Brain microvascular endothelial cell (primary cell): ENCODE measurements at regions not wholly inside any gene's neighbourhood (a gene's known extent, or its start where the extent isn't known, plus 50 kb on each side); places are given as distances from the start of the nearest gene placed in this dataset.

ENCODE experiments used
- DNase-seq: peaks from one replicate; pipeline ENCODE4 v3.0.0-alpha.2; 2020
- H3K27ac ChIP-seq: fragments of 250-450 bp; sonication (Bioruptor Pico); 2 replicates; pipeline ENCODE4 v1.5.1; 2020; ENCODE audit warnings: mild to moderate bottlenecking, moderate library complexity
- H3K27me3 ChIP-seq: fragments of 250-450 bp; sonication (Bioruptor Pico); replicated peaks from 2 replicates; pipeline ENCODE4 v1.5.1; 2020; ENCODE audit warnings: mild to moderate bottlenecking
- H3K36me3 ChIP-seq: fragments of 250-450 bp; sonication (Bioruptor Pico); replicated peaks from 2 replicates; pipeline ENCODE4 v1.5.1; 2020; ENCODE audit warnings: mild to moderate bottlenecking
- H3K4me3 ChIP-seq: 2 replicates; pipeline ENCODE4 v1.5.1; 2011; ENCODE audit warnings: low read depth, mild to moderate bottlenecking, control low read depth, low read length, moderate library complexity
- in situ Hi-C: cut with HindIII; loops from 2 replicates; pipeline ENCODE4 v1.10.0; 2017; ENCODE audit warnings: low sequenced_read_pairs, low pct_ligation_motif_present
- TF ChIP-seq, protein P1 (sequence below): IDR thresholded peaks from 2 replicates; pipeline ENCODE4 v1.5.1; 2011; ENCODE audit warnings: low read depth, mild to moderate bottlenecking, moderate library complexity, low read length, control low read depth, inconsistent platforms; ENCODE audit errors: missing control alignments

DNA sequence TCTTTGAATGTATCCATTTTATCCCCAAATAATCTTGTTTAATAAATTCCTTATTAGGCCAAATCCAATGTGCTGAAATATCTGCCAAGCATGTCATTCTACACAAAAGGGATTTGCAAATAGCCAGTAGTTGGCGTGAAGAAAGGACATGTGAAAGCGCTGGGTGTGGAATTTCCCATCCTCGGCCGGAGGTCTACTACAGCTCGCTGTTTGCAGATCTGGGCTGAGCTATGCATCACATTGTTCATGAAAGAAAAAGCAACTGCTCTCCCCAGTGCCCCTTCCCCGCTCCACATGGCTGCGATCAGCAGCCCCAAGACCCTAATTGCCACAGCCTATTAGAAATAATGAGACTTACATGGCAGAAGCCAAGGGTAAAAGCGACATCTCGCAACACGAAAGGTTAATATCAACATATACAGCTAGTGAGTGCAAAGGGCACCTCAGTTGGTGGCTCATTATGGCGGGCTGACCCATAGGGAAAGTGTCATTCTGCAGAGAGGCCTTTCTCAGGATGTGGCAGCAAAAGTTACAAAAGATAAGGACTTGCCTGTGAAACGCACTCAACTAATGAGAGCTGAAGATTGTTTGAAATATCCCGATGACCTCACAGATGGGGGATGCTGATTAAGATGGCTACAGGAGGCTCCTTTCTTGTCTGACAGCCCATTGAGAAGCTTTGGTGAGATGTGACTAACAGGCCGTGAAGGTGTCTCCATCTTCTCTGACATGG, 126.9 kb upstream of the CYP1B1 start:
- no peaks in the 10 kb centered on the region for H3K36me3 ChIP-seq
- no peak overlapping the region for H3K4me3 ChIP-seq
- H3K27me3 ChIP-seq: no peaks in the 10 kb centered on the region
- H3K27ac ChIP-seq: no peak overlapping the region
- DNase-seq: no peak
- in situ Hi-C loops: no loop called here
- TF ChIP-seq, protein P1, sequence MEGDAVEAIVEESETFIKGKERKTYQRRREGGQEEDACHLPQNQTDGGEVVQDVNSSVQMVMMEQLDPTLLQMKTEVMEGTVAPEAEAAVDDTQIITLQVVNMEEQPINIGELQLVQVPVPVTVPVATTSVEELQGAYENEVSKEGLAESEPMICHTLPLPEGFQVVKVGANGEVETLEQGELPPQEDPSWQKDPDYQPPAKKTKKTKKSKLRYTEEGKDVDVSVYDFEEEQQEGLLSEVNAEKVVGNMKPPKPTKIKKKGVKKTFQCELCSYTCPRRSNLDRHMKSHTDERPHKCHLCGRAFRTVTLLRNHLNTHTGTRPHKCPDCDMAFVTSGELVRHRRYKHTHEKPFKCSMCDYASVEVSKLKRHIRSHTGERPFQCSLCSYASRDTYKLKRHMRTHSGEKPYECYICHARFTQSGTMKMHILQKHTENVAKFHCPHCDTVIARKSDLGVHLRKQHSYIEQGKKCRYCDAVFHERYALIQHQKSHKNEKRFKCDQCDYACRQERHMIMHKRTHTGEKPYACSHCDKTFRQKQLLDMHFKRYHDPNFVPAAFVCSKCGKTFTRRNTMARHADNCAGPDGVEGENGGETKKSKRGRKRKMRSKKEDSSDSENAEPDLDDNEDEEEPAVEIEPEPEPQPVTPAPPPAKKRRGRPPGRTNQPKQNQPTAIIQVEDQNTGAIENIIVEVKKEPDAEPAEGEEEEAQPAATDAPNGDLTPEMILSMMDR: no peak

DNA sequence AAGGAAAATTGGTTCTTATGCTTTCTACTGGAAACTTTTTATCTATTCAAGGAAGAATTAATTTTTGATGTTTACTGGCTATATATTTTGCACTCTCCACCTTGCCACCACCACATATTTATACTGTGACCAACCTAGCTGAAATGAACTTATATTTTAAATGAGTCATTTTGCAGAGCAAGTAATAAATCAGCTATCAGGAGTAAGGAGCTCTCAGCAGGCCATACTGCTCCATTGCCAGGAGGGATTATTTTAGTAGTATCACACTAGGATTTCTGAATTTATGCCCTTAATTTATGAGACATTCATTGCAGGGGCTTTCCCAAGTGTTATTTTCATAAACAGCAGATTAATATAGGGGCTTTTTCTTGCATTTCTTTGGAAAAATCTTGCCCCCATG, 125.8 kb upstream of the CYP1B1 start:
- H3K36me3 ChIP-seq: no peaks in the 10 kb centered on the region
- no peak overlapping the region for H3K4me3 ChIP-seq
- no peak for DNase-seq
- in situ Hi-C loops: no loop called here
- H3K27me3 ChIP-seq: no peaks in the 10 kb centered on the region
- H3K27ac ChIP-seq: no peak overlapping the region
- TF ChIP-seq, protein P1: no peak

DNA sequence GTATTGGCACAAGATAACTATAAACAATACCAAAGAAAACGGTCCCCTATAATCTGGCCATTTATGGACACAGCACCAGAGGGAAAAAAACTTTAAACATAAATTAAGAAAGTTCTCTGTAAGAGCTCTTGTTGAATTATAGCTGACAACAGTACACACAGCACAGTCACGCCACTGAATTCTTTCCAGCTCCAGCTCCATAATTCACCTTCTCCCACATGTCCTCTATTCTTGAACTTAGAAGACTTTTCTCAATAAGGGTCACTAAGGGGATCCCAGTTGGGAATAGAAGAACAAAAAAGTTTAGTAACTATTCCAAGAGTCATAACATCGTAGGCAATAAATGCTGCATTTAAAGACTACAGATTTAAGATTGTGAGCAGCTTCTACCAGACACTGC, 124.6 kb upstream of the CYP1B1 start:
- Histone ChIP-seq H3K27me3 (no peaks in the 10 kb centered on the region), H3K4me3 (no peak overlapping the region), H3K27ac (no peak overlapping the region), H3K36me3 (no peaks in the 10 kb centered on the region)
- TF ChIP-seq, protein P1: no peak
- in situ Hi-C loops: no loop called here
- DNase-seq: no peak

DNA sequence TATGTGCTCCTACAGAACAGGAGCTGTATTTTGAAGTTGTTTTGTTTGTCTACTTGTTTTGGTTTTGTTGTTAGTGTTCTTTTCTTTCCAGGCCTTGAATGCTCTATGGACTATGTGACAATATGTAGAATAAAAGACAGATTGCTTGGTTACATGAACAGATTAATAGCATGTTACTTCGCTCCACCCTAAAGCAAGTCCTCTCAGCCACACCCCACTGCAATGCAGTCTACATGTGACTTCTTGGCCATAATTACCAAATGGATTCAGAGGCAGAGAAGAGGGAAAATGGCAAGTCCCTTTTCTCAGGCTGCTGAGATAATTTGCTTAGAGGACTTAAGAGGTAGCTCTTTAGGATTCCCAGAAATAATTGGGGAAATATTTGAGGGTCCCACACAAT, 123.2 kb upstream of the CYP1B1 start:
- no peaks in the 10 kb centered on the region for H3K27me3 ChIP-seq
- TF ChIP-seq, protein P1: no peak
- no peaks in the 10 kb centered on the region for H3K36me3 ChIP-seq
- DNase-seq: no peak
- no peak overlapping the region for H3K27ac ChIP-seq
- H3K4me3 ChIP-seq: no peak overlapping the region
- in situ Hi-C loops: no loop called here

DNA sequence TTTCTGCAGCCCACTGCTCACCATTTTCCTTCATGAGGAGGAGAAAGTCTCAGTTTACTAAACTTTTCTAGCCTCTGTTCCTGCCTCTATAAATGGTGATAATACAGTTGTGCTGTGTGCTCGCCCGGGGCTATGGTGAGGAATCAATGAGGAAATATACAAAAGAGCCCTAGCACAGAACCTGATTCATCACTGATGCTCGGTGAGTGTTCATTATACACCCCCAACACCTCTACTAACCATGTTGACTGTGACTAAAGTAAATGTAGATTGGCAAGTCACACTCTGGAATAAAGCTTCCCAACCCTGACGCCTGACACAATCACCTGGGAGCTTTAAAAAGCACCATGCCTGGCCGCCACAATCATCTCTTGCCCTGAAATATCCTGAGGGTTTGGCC, 118.8 kb upstream of the CYP1B1 start:
- Histone ChIP-seq H3K4me3 (no peak overlapping the region), H3K36me3 (no peaks in the 10 kb centered on the region), H3K27ac (no peak overlapping the region), H3K27me3 (no peaks in the 10 kb centered on the region)
- DNase-seq: no peak
- TF ChIP-seq, protein P1: no peak
- in situ Hi-C loops: no loop called here

DNA sequence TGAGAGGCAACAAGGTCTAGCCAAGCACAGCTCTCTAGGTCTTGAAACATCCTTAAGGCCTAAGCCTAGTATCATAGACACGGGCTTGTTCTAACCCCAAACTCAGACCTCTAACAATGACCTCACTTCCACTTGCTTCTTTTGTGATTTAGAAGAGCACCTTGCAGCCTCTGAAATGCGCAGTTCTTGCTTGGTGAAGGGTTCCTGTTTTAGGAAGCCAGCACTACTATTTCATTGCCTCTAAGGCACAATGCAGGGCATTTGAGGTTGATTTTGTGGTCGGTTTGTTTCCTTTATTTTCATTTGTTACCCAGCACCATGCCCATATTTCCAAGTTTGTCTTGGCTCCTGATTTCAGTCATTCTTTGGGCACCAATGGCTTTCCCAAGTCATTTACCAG, 117.0 kb upstream of the CYP1B1 start:
- no peak overlapping the region for H3K27ac ChIP-seq
- no peaks in the 10 kb centered on the region for H3K27me3 ChIP-seq

More for the DNA sequence above, 117.0 kb upstream of the CYP1B1 start:
- TF ChIP-seq, protein P1: no peak
- H3K36me3 ChIP-seq: no peaks in the 10 kb centered on the region
- in situ Hi-C loops: no loop called here
- no peak for DNase-seq
- H3K4me3 ChIP-seq: no peak overlapping the region
